ENCODE measurements at regions not wholly inside any gene's neighbourhood (a gene's known extent, or its start where the extent isn't known, plus 50 kb on each side); places are given as distances from the start of the nearest gene placed in this dataset.

DNA sequence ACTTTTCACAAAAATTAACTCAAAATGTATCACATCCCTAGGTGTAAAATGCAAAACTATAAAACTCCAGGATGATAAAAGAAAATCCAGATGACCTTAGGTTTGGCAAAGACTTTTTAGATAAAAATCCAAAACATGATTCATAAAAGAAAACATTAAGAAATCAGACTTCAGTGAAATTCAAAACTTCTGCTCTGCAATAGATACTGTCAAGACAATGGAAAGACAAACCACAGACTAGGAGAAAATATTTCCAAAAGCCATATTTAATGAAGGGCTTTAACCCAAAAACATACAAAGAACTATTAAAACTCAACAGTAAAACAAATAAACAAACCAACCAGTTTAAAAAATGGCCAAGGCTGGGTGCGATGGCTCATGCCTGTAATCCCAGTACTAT lies 173.6 kb upstream of the SPOPL start:
- 83 to 95% methylated on average over 1 of the region's 1 CpG for WGBS, 2 donors
- no peak overlapping the region for H3K27ac ChIP-seq (ENCODE audit: low read depth in 1 of 2, low read length in 2 of 2)
- no peaks in the 10 kb centered on the region for H3K36me3 ChIP-seq (ENCODE audit: control insufficient read depth in 1 of 2, insufficient read depth in 2 of 2, low read length in 1 of 2)
- DNase-seq (no peak), ATAC-seq (ENCODE audit: low FRiP score) (no peak)
- H3K4me1 ChIP-seq (ENCODE audit: control insufficient read depth in 1 of 2, insufficient read depth in 2 of 2, low read length in 2 of 2), result peaks cover 0 to 2% of the 10 kb centered on the region in 2 donors
- H3K27me3 ChIP-seq (ENCODE audit: control insufficient read depth in 1 of 2, insufficient read depth in 2 of 2, low read length in 1 of 2), result no peaks in the 10 kb centered on the region
- intact Hi-C loops (cut with DNase I), result no loop called here
- H3K9me3 ChIP-seq (ENCODE audit: control insufficient read depth, low read length), result no peaks in the 10 kb centered on the region
- no peak overlapping the region for H3K4me3 ChIP-seq (ENCODE audit: low read length in 2 of 2)

DNA sequence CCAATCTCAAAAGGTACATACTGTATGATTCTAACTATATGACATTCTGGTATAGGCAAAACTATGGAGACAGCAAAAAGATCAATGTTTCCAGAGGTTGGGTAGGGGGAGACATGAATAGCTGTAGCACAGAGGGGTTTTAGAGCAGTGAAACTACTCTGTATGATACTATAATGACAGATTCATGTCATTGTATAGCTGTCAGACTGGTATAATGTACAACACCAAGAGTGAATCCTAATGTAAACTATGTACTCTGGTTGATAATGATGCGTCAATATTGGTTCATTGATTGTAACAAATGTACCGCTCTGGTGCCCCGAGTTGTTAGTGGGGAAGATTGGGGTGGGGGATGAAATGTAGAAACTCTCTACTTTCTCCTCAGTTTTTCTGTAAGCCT lies 172.4 kb upstream of the SPOPL start:
- no peak for DNase-seq
- peaks cover 0 to 3% of the 10 kb centered on the region in 2 donors for H3K4me1 ChIP-seq (ENCODE audit: control insufficient read depth in 1 of 2, insufficient read depth in 2 of 2, low read length in 2 of 2)
- no peaks in the 10 kb centered on the region for H3K9me3 ChIP-seq (ENCODE audit: control insufficient read depth, low read length)
- intact Hi-C loops (cut with DNase I), result no loop called here
- no peaks in the 10 kb centered on the region for H3K27me3 ChIP-seq (ENCODE audit: control insufficient read depth in 1 of 2, insufficient read depth in 2 of 2, low read length in 1 of 2)
- H3K36me3 ChIP-seq (ENCODE audit: control insufficient read depth in 1 of 2, insufficient read depth in 2 of 2, low read length in 1 of 2), result no peaks in the 10 kb centered on the region
- ATAC-seq (ENCODE audit: low FRiP score), result no peak
- no peak overlapping the region for H3K27ac ChIP-seq (ENCODE audit: low read depth in 1 of 2, low read length in 2 of 2)
- H3K4me3 ChIP-seq (ENCODE audit: low read length in 2 of 2), result no peak overlapping the region
- WGBS, 2 donors, result 94 to 96% methylated on average over 3 of the region's 3 CpGs

DNA sequence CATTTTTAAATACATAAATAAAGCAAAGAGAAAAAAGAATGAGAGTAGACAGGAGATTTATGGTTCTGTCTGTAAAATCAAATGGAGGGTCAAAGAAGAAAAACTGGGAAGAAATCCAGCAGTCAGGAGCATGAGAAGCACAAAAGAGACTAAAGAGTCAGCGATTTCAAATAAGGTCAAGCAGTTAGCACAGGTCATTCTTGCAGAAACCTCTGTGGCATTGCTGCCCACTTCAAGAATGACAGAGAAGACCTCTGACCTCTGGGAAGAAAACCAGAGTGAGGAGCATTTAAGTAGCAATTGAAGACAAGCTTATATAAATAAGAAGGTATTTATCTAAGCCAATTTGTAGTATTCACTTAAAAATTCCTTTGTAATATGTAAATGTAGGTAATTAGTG lies 172.0 kb upstream of the SPOPL start:
- Histone ChIP-seq H3K9me3 (ENCODE audit: control insufficient read depth, low read length) (no peaks in the 10 kb centered on the region), H3K27me3 (ENCODE audit: control insufficient read depth in 1 of 2, insufficient read depth in 2 of 2, low read length in 1 of 2) (no peaks in the 10 kb centered on the region), H3K36me3 (ENCODE audit: control insufficient read depth in 1 of 2, insufficient read depth in 2 of 2, low read length in 1 of 2) (no peaks in the 10 kb centered on the region), H3K27ac (ENCODE audit: low read depth in 1 of 2, low read length in 2 of 2) (no peak overlapping the region), H3K4me3 (ENCODE audit: low read length in 2 of 2) (no peak overlapping the region), H3K4me1 (ENCODE audit: control insufficient read depth in 1 of 2, insufficient read depth in 2 of 2, low read length in 2 of 2) (peaks cover 0 to 6% of the 10 kb centered on the region in 2 donors)
- ATAC-seq (ENCODE audit: low FRiP score) (no peak), DNase-seq (no peak)
- 34 to 46% methylated on average over 1 of the region's 1 CpG for WGBS, 2 donors
- intact Hi-C loops (cut with DNase I), result no loop called here

DNA sequence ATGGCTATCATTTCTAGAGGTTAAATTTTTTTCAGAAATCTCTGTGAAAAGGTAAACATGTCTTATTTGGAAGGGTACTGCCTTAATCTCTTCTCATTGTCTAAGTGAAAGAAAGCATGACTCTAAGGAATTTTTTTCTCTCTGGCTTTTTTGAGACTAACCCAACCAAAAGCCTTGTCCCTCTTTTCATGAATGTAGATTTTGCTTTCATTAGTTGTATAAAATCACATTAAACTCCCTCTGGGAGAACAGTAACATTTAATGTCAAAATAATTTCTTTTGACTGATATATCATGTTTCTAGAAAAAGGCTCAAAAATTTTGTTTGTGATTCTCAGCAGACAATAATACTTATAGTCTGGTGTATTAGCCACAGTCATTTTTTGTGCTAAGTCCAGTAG lies 168.4 kb upstream of the SPOPL start:
- H3K27ac ChIP-seq (ENCODE audit: low read depth in 1 of 2, low read length in 2 of 2), result no peak overlapping the region
- H3K9me3 ChIP-seq (ENCODE audit: control insufficient read depth, low read length), result no peaks in the 10 kb centered on the region
- H3K27me3 ChIP-seq (ENCODE audit: control insufficient read depth in 1 of 2, insufficient read depth in 2 of 2, low read length in 1 of 2), result no peaks in the 10 kb centered on the region
- H3K4me1 ChIP-seq (ENCODE audit: control insufficient read depth in 1 of 2, insufficient read depth in 2 of 2, low read length in 2 of 2), result peaks cover 3 to 6% of the 10 kb centered on the region in 2 donors
- intact Hi-C loops (cut with DNase I), result no loop called here
- H3K4me3 ChIP-seq (ENCODE audit: low read length in 2 of 2), result no peak overlapping the region
- DNase-seq, result no peak
- no peak for ATAC-seq (ENCODE audit: low FRiP score)
- no peaks in the 10 kb centered on the region for H3K36me3 ChIP-seq (ENCODE audit: control insufficient read depth in 1 of 2, insufficient read depth in 2 of 2, low read length in 1 of 2)

DNA sequence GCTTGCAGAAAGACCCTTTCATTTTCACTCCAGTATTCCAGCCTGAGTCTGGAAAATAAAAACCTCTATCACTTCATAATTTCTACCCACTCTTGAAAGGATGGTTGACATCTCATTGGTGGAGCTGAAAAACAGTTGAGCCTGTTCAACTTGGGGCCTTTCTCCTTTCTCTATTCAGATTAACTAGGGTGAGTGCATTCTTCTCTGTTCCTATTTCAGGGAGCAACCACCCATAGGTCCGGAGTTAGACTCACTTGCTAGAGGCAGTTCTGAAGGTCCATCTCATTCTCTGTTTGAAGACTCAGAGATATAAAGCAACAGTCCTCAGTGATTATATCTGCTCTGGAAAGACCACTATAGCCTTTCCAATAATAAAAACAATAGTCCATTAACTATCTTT lies 167.9 kb upstream of the SPOPL start:
- ATAC-seq (ENCODE audit: low FRiP score) (no peak), DNase-seq (no peak)
- no peaks in the 10 kb centered on the region for H3K27me3 ChIP-seq (ENCODE audit: control insufficient read depth in 1 of 2, insufficient read depth in 2 of 2, low read length in 1 of 2)
- no peak overlapping the region for H3K27ac ChIP-seq (ENCODE audit: low read depth in 1 of 2, low read length in 2 of 2)
- 81 to 83% methylated on average over 1 of the region's 1 CpG for WGBS, 2 donors
- H3K36me3 ChIP-seq (ENCODE audit: control insufficient read depth in 1 of 2, insufficient read depth in 2 of 2, low read length in 1 of 2), result no peaks in the 10 kb centered on the region
- H3K4me1 ChIP-seq (ENCODE audit: control insufficient read depth in 1 of 2, insufficient read depth in 2 of 2, low read length in 2 of 2), result peaks cover 3 to 6% of the 10 kb centered on the region in 2 donors
- no peak overlapping the region for H3K4me3 ChIP-seq (ENCODE audit: low read length in 2 of 2)
- no peaks in the 10 kb centered on the region for H3K9me3 ChIP-seq (ENCODE audit: control insufficient read depth, low read length)
- intact Hi-C loops (cut with DNase I), result no loop called here

DNA sequence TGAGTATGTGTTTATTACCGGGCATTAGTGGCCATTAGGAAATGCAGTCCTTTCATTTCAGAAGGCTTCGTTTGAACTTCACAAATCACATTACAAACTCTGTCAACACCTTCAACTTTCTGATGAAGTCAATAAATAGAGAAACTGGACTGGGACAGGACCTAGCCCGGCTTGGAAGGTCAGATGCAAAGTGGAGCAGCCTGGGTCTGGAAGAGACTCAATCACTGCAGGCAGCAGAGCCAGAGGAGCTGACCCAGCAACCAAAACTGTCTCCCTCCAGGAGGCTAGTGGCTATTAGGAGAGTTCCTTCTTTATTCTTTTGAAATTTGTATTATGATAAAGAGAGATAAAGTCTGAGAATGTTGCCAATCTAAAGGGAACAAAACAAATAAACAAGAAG lies 167.2 kb upstream of the SPOPL start:
- DNase-seq (no peak), ATAC-seq (ENCODE audit: low FRiP score) (peak; percentile 68)
- intact Hi-C loops (cut with DNase I), result no loop called here
- 21 to 32% methylated on average over 3 of the region's 3 CpGs for WGBS, 2 donors
- no peaks in the 10 kb centered on the region for H3K36me3 ChIP-seq (ENCODE audit: control insufficient read depth in 1 of 2, insufficient read depth in 2 of 2, low read length in 1 of 2)
- H3K9me3 ChIP-seq (ENCODE audit: control insufficient read depth, low read length), result no peaks in the 10 kb centered on the region
- peaks cover 3 to 6% of the 10 kb centered on the region in 2 donors for H3K4me1 ChIP-seq (ENCODE audit: control insufficient read depth in 1 of 2, insufficient read depth in 2 of 2, low read length in 2 of 2)
- H3K27ac ChIP-seq (ENCODE audit: low read depth in 1 of 2, low read length in 2 of 2), result no peak overlapping the region
- no peaks in the 10 kb centered on the region for H3K27me3 ChIP-seq (ENCODE audit: control insufficient read depth in 1 of 2, insufficient read depth in 2 of 2, low read length in 1 of 2)
- H3K4me3 ChIP-seq (ENCODE audit: low read length in 2 of 2), result no peak overlapping the region

DNA sequence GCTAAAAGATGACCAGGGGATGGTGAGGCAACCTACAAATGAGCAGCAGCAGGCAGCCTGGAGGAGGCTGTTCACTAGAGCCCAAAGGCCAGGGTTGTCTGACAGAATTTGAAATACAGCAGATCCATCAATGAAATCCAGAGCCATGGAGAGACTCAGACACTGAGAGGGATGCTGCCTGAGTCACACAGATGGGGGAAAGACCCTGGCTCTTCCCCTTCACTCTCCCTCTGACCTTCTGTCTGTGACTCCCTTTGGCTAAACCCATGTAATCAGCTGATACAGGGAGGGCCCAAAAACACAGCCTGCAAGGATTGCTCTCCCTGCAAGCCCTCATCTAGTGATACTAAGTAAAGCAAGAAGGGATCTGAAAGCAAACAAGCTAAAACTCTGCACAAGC lies 166.5 kb upstream of the SPOPL start:
- Histone ChIP-seq H3K4me3 (ENCODE audit: low read length in 2 of 2) (no peak overlapping the region), H3K9me3 (ENCODE audit: control insufficient read depth, low read length) (no peaks in the 10 kb centered on the region), H3K27ac (ENCODE audit: low read depth in 1 of 2, low read length in 2 of 2) (no peak overlapping the region), H3K36me3 (ENCODE audit: control insufficient read depth in 1 of 2, insufficient read depth in 2 of 2, low read length in 1 of 2) (no peaks in the 10 kb centered on the region), H3K4me1 (ENCODE audit: control insufficient read depth in 1 of 2, insufficient read depth in 2 of 2, low read length in 2 of 2) (peaks cover 3% of the 10 kb centered on the region in 2 donors), H3K27me3 (ENCODE audit: control insufficient read depth in 1 of 2, insufficient read depth in 2 of 2, low read length in 1 of 2) (no peaks in the 10 kb centered on the region)
- intact Hi-C loops (cut with DNase I), result no loop called here
- DNase-seq, result no peak
- peak; percentile 46 for ATAC-seq (ENCODE audit: low FRiP score)

DNA sequence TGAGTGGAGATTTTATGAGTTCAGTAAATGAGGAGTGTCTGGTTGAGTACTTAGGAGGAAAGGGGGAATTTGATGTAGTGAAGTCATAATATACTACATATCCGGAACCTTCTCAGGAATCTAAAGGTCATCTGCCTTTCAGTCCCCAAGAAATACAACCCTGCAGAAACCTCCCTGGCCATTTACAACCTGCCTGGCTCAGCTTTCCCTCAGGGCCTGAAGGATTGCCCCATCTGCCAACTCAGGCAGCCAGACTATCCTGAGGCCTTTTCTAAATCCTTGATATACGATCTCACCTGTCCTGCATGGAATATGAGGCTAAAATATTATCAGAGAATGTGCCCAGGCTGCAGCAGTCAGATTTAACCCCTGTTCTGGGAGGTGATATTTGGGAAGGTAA lies 165.4 kb upstream of the SPOPL start:
- DNase-seq (no peak), ATAC-seq (ENCODE audit: low FRiP score) (no peak)
- Histone ChIP-seq H3K9me3 (ENCODE audit: control insufficient read depth, low read length) (no peaks in the 10 kb centered on the region), H3K36me3 (ENCODE audit: control insufficient read depth in 1 of 2, insufficient read depth in 2 of 2, low read length in 1 of 2) (no peaks in the 10 kb centered on the region), H3K27ac (ENCODE audit: low read depth in 1 of 2, low read length in 2 of 2) (no peak overlapping the region), H3K27me3 (ENCODE audit: control insufficient read depth in 1 of 2, insufficient read depth in 2 of 2, low read length in 1 of 2) (no peaks in the 10 kb centered on the region), H3K4me1 (ENCODE audit: control insufficient read depth in 1 of 2, insufficient read depth in 2 of 2, low read length in 2 of 2) (peaks cover 3% of the 10 kb centered on the region in 2 donors), H3K4me3 (ENCODE audit: low read length in 2 of 2) (no peak overlapping the region)
- 96 to 97% methylated on average over 2 of the region's 2 CpGs for WGBS, 2 donors
- intact Hi-C loops (cut with DNase I), result no loop called here

DNA sequence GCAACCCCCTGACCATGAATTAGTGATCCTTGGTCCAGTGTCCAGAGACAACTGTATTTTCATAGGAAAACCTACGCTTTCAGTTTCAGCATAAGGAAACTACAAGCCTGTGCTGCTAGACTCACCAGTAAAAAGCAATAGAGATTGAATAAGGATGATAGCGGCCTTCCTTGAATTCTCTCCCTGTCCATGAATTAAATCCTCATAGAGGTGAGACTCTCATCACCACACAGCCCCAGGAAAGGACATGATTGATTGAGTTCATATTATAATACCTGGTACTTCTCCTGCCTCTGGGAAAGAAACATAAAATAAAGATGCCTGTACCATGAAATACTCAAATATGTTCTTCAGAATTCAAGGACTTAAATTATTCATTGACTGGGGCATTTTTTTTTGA lies 146.3 kb upstream of the SPOPL start:
- intact Hi-C loops (cut with DNase I), result loop anchor here in 1 of 2 donors (10.0 kb wide), 1 partner anchor 110 kb away; no protein-coding TSS in a partner anchor
- 98 to 99% methylated on average over 2 of the region's 2 CpGs for WGBS, 2 donors
- no peak overlapping the region for H3K27ac ChIP-seq (ENCODE audit: low read depth in 1 of 2, low read length in 2 of 2)

More for the DNA sequence above, 146.3 kb upstream of the SPOPL start:
- Histone ChIP-seq H3K4me3 (ENCODE audit: low read length in 2 of 2) (no peak overlapping the region), H3K27me3 (ENCODE audit: control insufficient read depth in 1 of 2, insufficient read depth in 2 of 2, low read length in 1 of 2) (no peaks in the 10 kb centered on the region), H3K36me3 (ENCODE audit: control insufficient read depth in 1 of 2, insufficient read depth in 2 of 2, low read length in 1 of 2) (no peaks in the 10 kb centered on the region), H3K9me3 (ENCODE audit: control insufficient read depth, low read length) (no peaks in the 10 kb centered on the region), H3K4me1 (ENCODE audit: control insufficient read depth in 1 of 2, insufficient read depth in 2 of 2, low read length in 2 of 2) (peaks cover 2 to 4% of the 10 kb centered on the region in 2 donors)
- ATAC-seq (ENCODE audit: low FRiP score), result no peak
- DNase-seq, result no peak
